ENCODE measurements at regions not wholly inside any gene's neighbourhood (a gene's known extent, or its start where the extent isn't known, plus 50 kb on each side); places are given as distances from the start of the nearest gene placed in this dataset.
"Not testable (repeated sequence)": the region's sequence is repeated elsewhere in the genome, so short reads cannot be mapped to it uniquely, and the experiment has no call there.

GRCh38 chr10:121268863-121269432 lies 329.3 kb downstream of the FGFR2 start:
- no peaks in the 10 kb centered on the region for H3K9me3 ChIP-seq
- no peaks in the 10 kb centered on the region for H3K27me3 ChIP-seq
- no peak for ATAC-seq
- no peak for TF ChIP-seq CTCF (IDR thresholded peaks at IDR 0.05)
- no peak overlapping the region for H3K4me3 ChIP-seq
- DNase-seq = no peak
- no peak overlapping the region for H3K27ac ChIP-seq
- intact Hi-C loops (cut with DNase I) = no loop called here
- H3K4me1 ChIP-seq = no peaks in the 10 kb centered on the region
- H3K36me3 ChIP-seq = no peaks in the 10 kb centered on the region

GRCh38 chr10:121270906-121271305 lies 327.3 kb downstream of the FGFR2 start:
- DNase-seq (no peak), ATAC-seq (no peak)
- no peaks in the 10 kb centered on the region for H3K4me1 ChIP-seq
- TF ChIP-seq CTCF (IDR thresholded peaks at IDR 0.05) = no peak
- H3K27ac ChIP-seq = no peak overlapping the region
- H3K36me3 ChIP-seq = no peaks in the 10 kb centered on the region
- H3K27me3 ChIP-seq = no peaks in the 10 kb centered on the region
- no peak overlapping the region for H3K4me3 ChIP-seq
- no peaks in the 10 kb centered on the region for H3K9me3 ChIP-seq
- intact Hi-C loops (cut with DNase I) = no loop called here

GRCh38 chr10:121276046-121276445 lies 322.2 kb downstream of the FGFR2 start:
- TF ChIP-seq CTCF (IDR thresholded peaks at IDR 0.05) = no peak
- no peaks in the 10 kb centered on the region for H3K27me3 ChIP-seq
- no peaks in the 10 kb centered on the region for H3K4me1 ChIP-seq
- DNase-seq (no peak), ATAC-seq (no peak)
- H3K36me3 ChIP-seq = no peaks in the 10 kb centered on the region
- H3K4me3 ChIP-seq = no peak overlapping the region
- H3K27ac ChIP-seq = no peak overlapping the region
- H3K9me3 ChIP-seq = no peaks in the 10 kb centered on the region
- intact Hi-C loops (cut with DNase I) = no loop called here

- DNase-seq = no peak
- Histone ChIP-seq H3K27ac (no peak overlapping the region), H3K27me3 (no peaks in the 10 kb centered on the region), H3K4me3 (no peak overlapping the region), H3K9me3 (no peaks in the 10 kb centered on the region), H3K36me3 (no peaks in the 10 kb centered on the region), H3K4me1 (no peaks in the 10 kb centered on the region)
- no peak for TF ChIP-seq CTCF (IDR thresholded peaks at IDR 0.05)
- no peak for ATAC-seq
- intact Hi-C loops (cut with DNase I) = no loop called here
Observed at GRCh38 chr10:121276822-121277221, 321.4 kb downstream of the FGFR2 start.

GRCh38 chr10:121278386-121278785 lies 319.9 kb downstream of the FGFR2 start:
- H3K9me3 ChIP-seq; DNase-seq; intact Hi-C loops (cut with DNase I); H3K27me3 ChIP-seq; H3K4me1 ChIP-seq; H3K36me3 ChIP-seq; H3K4me3 ChIP-seq; H3K27ac ChIP-seq; ATAC-seq: not testable (repeated sequence)

GRCh38 chr10:121281576-121281975 lies 316.7 kb downstream of the FGFR2 start:
- no peaks in the 10 kb centered on the region for H3K36me3 ChIP-seq
- no peak for TF ChIP-seq CTCF (IDR thresholded peaks at IDR 0.05)
- peaks cover 6% of the 10 kb centered on the region for H3K4me1 ChIP-seq
- no peak for ATAC-seq
- no peaks in the 10 kb centered on the region for H3K9me3 ChIP-seq
- no peak overlapping the region for H3K4me3 ChIP-seq
- intact Hi-C loops (cut with DNase I) = no loop called here
- H3K27ac ChIP-seq = no peak overlapping the region
- no peaks in the 10 kb centered on the region for H3K27me3 ChIP-seq
- DNase-seq = no peak

Measured in upper lobe of right lung (tissue), 1 donor.